ENCODE measurements at regions not wholly inside any gene's neighbourhood (a gene's known extent, or its start where the extent isn't known, plus 50 kb on each side); places are given as distances from the start of the nearest gene placed in this dataset.

- no peak for TF ChIP-seq CTCF (IDR thresholded peaks at IDR 0.05)
- no peaks in the 10 kb centered on the region for H3K4me1 Mint-ChIP-seq (ENCODE audit: low read depth)
- no peak for DNase-seq
- no peaks in the 10 kb centered on the region for H3K36me3 Mint-ChIP-seq (ENCODE audit: low read depth)
- no peak overlapping the region for H3K4me3 Mint-ChIP-seq
- no peaks in the 10 kb centered on the region for H3K9me3 Mint-ChIP-seq
- no peak overlapping the region for H3K27ac Mint-ChIP-seq
- peaks cover 6% of the 10 kb centered on the region; the same call in 1 of the 2 replicates for H3K27me3 Mint-ChIP-seq (ENCODE audit: insufficient read depth)
These were observed 731.1 kb upstream of the ZNF608 start for GRCh38 chr5:125477586-125477975.

GRCh38 chr5:125478599-125478998 lies 732.2 kb upstream of the ZNF608 start:
- Mint-ChIP-seq H3K27ac (no peak overlapping the region), H3K9me3 (no peaks in the 10 kb centered on the region), H3K4me1 (ENCODE audit: low read depth) (peaks cover 1% of the 10 kb centered on the region; the same call in 1 of the 2 replicates), H3K27me3 (ENCODE audit: insufficient read depth) (peaks cover 6% of the 10 kb centered on the region; the same call in 1 of the 2 replicates), H3K4me3 (no peak overlapping the region), H3K36me3 (ENCODE audit: low read depth) (no peaks in the 10 kb centered on the region)
- no peak for DNase-seq
- TF ChIP-seq CTCF (IDR thresholded peaks at IDR 0.05), result no peak

- Mint-ChIP-seq H3K27me3 (ENCODE audit: insufficient read depth) (peaks cover 9% of the 10 kb centered on the region), H3K4me3 (no peak overlapping the region), H3K4me1 (ENCODE audit: low read depth) (peaks cover 24% of the 10 kb centered on the region), H3K36me3 (ENCODE audit: low read depth) (no peaks in the 10 kb centered on the region), H3K9me3 (no peaks in the 10 kb centered on the region), H3K27ac (no peak overlapping the region)
- TF ChIP-seq CTCF (IDR thresholded peaks at IDR 0.05), result no peak
- no peak for DNase-seq
These were observed 734.5 kb upstream of the ZNF608 start for GRCh38 chr5:125480911-125481310.

- Mint-ChIP-seq H3K9me3 (no peaks in the 10 kb centered on the region), H3K4me3 (no peak overlapping the region), H3K27me3 (ENCODE audit: insufficient read depth) (peaks cover 9% of the 10 kb centered on the region), H3K27ac (no peak overlapping the region), H3K4me1 (ENCODE audit: low read depth) (peaks cover 33% of the 10 kb centered on the region), H3K36me3 (ENCODE audit: low read depth) (no peaks in the 10 kb centered on the region)
- DNase-seq, result no peak
- TF ChIP-seq CTCF (IDR thresholded peaks at IDR 0.05), result no peak
These were observed 735.3 kb upstream of the ZNF608 start for GRCh38 chr5:125481506-125482465.

- peaks cover 41% of the 10 kb centered on the region for H3K4me1 Mint-ChIP-seq (ENCODE audit: low read depth)
- no peak overlapping the region for H3K4me3 Mint-ChIP-seq
- H3K27ac Mint-ChIP-seq, result no peak overlapping the region
- no peak for TF ChIP-seq CTCF (IDR thresholded peaks at IDR 0.05)
- 0 out of 2 replicates have a peak, but pooled peaks cover 5% of the 10 kb centered on the region for H3K36me3 Mint-ChIP-seq (ENCODE audit: low read depth)
- peaks cover 9% of the 10 kb centered on the region for H3K27me3 Mint-ChIP-seq (ENCODE audit: insufficient read depth)
- no peaks in the 10 kb centered on the region for H3K9me3 Mint-ChIP-seq
- no peak for DNase-seq
These were observed 737.2 kb upstream of the ZNF608 start for GRCh38 chr5:125483609-125484008.

Data from HFFc6 (cell line).